AG04449 (cell line): ENCODE measurements at regions not wholly inside any gene's neighbourhood (a gene's known extent, or its start where the extent isn't known, plus 50 kb on each side); places are given as distances from the start of the nearest gene placed in this dataset.

Source experiments
- CTCF ChIA-PET: fragments of 350-600 bp; formaldehyde crosslinking; extraction: SDS; loops from one replicate; lab custom pipeline; 2021; ENCODE audit warnings: antibody characterized with exemption; lab: Yijun Ruan, JAX
- POLR2A ChIA-PET: fragments of 400-600, 350-600 bp; formaldehyde crosslinking; extraction: SDS; loops from one replicate; lab custom pipeline; 2020; ENCODE audit warnings: antibody characterized with exemption, inconsistent platforms; lab: Yijun Ruan, JAX
- DNase-seq: peaks from one replicate; pipeline ENCODE4 v3.0.0-alpha.2; 2010; ENCODE audit warnings: low read depth, low spot score
- H3K4me3 ChIP-seq: 2 replicates; pipeline ENCODE4 v1.5.1; 2011; ENCODE audit warnings: low read depth, mild to moderate bottlenecking, control low read depth, low read length
- TF ChIP-seq, protein P1 (sequence below): IDR thresholded peaks from one replicate; pipeline ENCODE4 v1.5.1; 2011; ENCODE audit warnings: mild to moderate bottlenecking, moderate library complexity, low read length, control low read depth, inconsistent platforms; ENCODE audit not compliant: insufficient read depth; ENCODE audit errors: missing control alignments

DNA sequence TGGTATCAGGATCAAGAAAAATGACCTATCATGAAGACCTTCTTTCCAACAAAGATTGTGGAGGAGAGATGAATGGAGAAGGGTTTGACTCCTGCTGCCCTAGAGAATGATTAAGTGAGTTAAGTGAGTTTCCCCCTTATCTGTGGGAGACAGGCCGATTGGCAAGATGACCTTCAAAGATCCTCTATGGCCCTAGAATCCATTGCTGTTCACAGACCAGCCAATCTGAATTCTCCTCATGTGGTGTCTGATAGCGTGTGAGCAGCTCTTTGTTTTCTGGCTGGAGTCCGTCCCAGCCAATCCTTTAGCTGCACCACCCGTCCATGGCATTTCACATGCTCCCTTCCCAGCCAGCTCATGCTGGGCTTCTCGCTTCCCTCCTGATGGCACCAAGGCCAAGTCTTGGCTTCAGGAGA is 79.4 kb downstream of the MARCHF4 start:
- TF ChIP-seq, protein P1, sequence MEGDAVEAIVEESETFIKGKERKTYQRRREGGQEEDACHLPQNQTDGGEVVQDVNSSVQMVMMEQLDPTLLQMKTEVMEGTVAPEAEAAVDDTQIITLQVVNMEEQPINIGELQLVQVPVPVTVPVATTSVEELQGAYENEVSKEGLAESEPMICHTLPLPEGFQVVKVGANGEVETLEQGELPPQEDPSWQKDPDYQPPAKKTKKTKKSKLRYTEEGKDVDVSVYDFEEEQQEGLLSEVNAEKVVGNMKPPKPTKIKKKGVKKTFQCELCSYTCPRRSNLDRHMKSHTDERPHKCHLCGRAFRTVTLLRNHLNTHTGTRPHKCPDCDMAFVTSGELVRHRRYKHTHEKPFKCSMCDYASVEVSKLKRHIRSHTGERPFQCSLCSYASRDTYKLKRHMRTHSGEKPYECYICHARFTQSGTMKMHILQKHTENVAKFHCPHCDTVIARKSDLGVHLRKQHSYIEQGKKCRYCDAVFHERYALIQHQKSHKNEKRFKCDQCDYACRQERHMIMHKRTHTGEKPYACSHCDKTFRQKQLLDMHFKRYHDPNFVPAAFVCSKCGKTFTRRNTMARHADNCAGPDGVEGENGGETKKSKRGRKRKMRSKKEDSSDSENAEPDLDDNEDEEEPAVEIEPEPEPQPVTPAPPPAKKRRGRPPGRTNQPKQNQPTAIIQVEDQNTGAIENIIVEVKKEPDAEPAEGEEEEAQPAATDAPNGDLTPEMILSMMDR, result no peak
- DNase-seq, result no peak
- CTCF ChIA-PET, result interaction anchor here (0.9 kb wide), 1 partner anchor 111 kb away, joined by 3 read pairs; no protein-coding TSS in a partner anchor
- POLR2A ChIA-PET, result interaction anchor here (0.6 kb wide), 1 partner anchor 13 kb away, joined by 3 read pairs; no protein-coding TSS in a partner anchor
- H3K4me3 ChIP-seq, result no peak overlapping the region

DNA sequence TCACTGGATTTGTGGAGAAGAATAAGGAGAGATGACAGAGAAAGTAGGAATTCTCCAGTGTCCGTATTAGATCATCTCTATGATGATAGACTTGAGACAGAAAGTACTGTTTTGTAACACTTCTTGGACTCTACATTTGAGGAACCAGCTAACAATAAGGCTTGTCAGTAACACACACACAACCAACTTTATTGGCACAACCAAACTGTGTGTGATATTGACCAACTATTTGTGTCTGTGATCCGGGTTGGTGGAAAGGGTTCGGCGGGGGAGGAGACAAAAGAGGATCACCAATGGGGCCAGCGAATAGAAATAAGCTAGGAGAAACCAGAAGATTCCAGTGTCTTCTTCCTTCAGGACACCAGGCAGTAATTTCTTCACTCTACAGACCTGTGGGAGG is 79.8 kb downstream of the MARCHF4 start:
- ChIA-PET POLR2A (interaction anchor here (0.6 kb wide), 1 partner anchor 13 kb away, joined by 3 read pairs; no protein-coding TSS in a partner anchor), CTCF (no interaction called here)
- TF ChIP-seq, protein P1, result no peak
- DNase-seq, result no peak
- H3K4me3 ChIP-seq, result no peak overlapping the region

DNA sequence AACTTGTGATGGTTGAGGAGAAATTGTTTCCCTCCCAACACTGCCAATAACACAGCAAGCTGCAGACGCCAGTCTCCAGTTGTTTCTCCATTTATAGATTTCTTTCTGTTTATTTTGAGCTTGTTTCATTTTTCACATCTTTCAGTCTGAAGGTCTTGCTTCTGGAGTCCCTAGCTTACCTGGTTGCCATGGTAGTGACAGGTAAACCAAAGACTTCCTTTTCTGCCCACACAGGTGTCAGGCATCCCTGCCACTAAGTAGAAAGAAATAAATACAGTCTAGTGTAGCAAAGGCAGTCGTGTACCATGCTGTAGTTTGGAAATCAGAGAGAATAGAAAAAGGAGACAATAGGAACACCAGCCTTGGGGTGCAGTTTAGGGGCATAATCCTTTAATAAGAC is 82.8 kb downstream of the MARCHF4 start:
- H3K4me3 ChIP-seq, result no peak overlapping the region
- ChIA-PET CTCF (no interaction called here), POLR2A (interaction anchor here (0.6 kb wide), 1 partner anchor 209 kb away, joined by 3 read pairs; the partner anchor contains the start of gene RPL37A)
- DNase-seq, result no peak
- TF ChIP-seq, protein P1, result no peak

- DNase-seq, result no peak
- POLR2A ChIA-PET, result no interaction called here
- CTCF ChIA-PET, result no interaction called here
- TF ChIP-seq, protein P1, result no peak
- no peak overlapping the region for H3K4me3 ChIP-seq
These were observed 85.0 kb downstream of the MARCHF4 start for GRCh38 chr2:216287251-216287650.

GRCh38 chr2:216286616-216287231 is 85.6 kb downstream of the MARCHF4 start:
- TF ChIP-seq, protein P1, result no peak
- POLR2A ChIA-PET, result no interaction called here
- no peak overlapping the region for H3K4me3 ChIP-seq
- no peak for DNase-seq
- CTCF ChIA-PET, result interaction anchor here (1.3 kb wide), 1 partner anchor 10 kb away, joined by 4 read pairs; no protein-coding TSS in a partner anchor

GRCh38 chr2:216285701-216286100 is 86.6 kb downstream of the MARCHF4 start:
- TF ChIP-seq, protein P1, result no peak
- H3K4me3 ChIP-seq, result no peak overlapping the region
- ChIA-PET CTCF (interaction anchor here (1.3 kb wide), 1 partner anchor 11 kb away, joined by 4 read pairs; no protein-coding TSS in a partner anchor), POLR2A (no interaction called here)
- DNase-seq, result no peak
